OCI-LY3 (cell line): ENCODE measurements at regions not wholly inside any gene's neighbourhood (a gene's known extent, or its start where the extent isn't known, plus 50 kb on each side); places are given as distances from the start of the nearest gene placed in this dataset.
"Not testable (repeated sequence)": the region's sequence is repeated elsewhere in the genome, so short reads cannot be mapped to it uniquely, and the experiment has no call there.

Experiments used
- H2AFZ ChIP-seq: fragments of 200-600, 300-600 bp; shearing (Covaris generic); 2 replicates; pipeline ENCODE4 v1.6.0; 2014; ENCODE audit warnings: antibody characterized with exemption, low read depth, low read length
- H3K27ac ChIP-seq: fragments of 200-600, 300-600 bp; sonication (generic); 2 replicates; pipeline ENCODE4 v1.5.1; 2014; ENCODE audit warnings: mild to moderate bottlenecking, low read length, moderate library complexity, mixed read lengths
- H3K27me3 ChIP-seq: fragments of 200-600, 300-600 bp; sonication (generic); 2 replicates; pipeline ENCODE4 v1.6.1; 2014; ENCODE audit warnings: low read depth, low read length, mixed read lengths
- H3K36me3 ChIP-seq: fragments of 200-600, 300-600 bp; sonication (generic); replicated peaks from 2 replicates; pipeline ENCODE3; 2014; ENCODE audit warnings: low read depth, low read length, mixed read lengths
- H3K4me1 ChIP-seq: fragments of 300-600, 200-600 bp; sonication (generic); 2 replicates; pipeline ENCODE4 v1.6.1; 2014; ENCODE audit warnings: low read length, mixed read lengths
- H3K4me2 ChIP-seq: fragments of 200-600, 300-600 bp; sonication (generic); 2 replicates; pipeline ENCODE4 v1.6.1; 2014; ENCODE audit warnings: low read length, mixed read lengths
- H3K4me3 ChIP-seq: fragments of 300-600, 200-600 bp; sonication (generic); 2 replicates; pipeline ENCODE4 v1.5.1; 2014; ENCODE audit warnings: antibody characterized with exemption, mild to moderate bottlenecking, low read length, moderate library complexity
- H3K79me2 ChIP-seq: fragments of 300-600, 200-600 bp; shearing (Covaris generic); 2 replicates; pipeline ENCODE4 v1.6.1; 2014; ENCODE audit warnings: mild to moderate bottlenecking, low read length, mixed read lengths
- H3K9ac ChIP-seq: fragments of 300-600, 200-600 bp; shearing (Covaris generic); 2 replicates; pipeline ENCODE4 v1.6.0; 2014; ENCODE audit warnings: mild to moderate bottlenecking, low read length, moderate library complexity
- H3K9me3 ChIP-seq: fragments of 200-600, 300-600 bp; shearing (Covaris generic); 2 replicates; pipeline ENCODE4 v1.6.1; 2014; ENCODE audit warnings: low read length, mixed read lengths; ENCODE audit not compliant: insufficient read depth
- H4K20me1 ChIP-seq: fragments of 200-600, 300-600 bp; sonication (generic); 2 replicates; pipeline ENCODE4 v1.6.1; 2016; ENCODE audit warnings: low read length, mixed read lengths; ENCODE audit not compliant: insufficient read depth
- EZH2phosphoT487 ChIP-seq: fragments of 200-600 bp; shearing (Covaris generic); IDR thresholded peaks from 2 replicates; pipeline ENCODE4 v1.6.1; 2018; ENCODE audit warnings: antibody characterized with exemption, mixed run types, low read depth
- TF ChIP-seq, protein P1 (sequence below): fragments of 200-600, 300-600 bp; sonication (generic); IDR thresholded peaks from 2 replicates; pipeline ENCODE4 v1.5.1; 2014; ENCODE audit warnings: antibody characterized with exemption, low read length, low read depth

- Histone ChIP-seq H3K9me3 (no peaks in the 10 kb centered on the region), H3K27me3 (no peaks in the 10 kb centered on the region), H3K36me3 (no peaks in the 10 kb centered on the region), H2AFZ (no peak overlapping the region), H3K4me1 (peaks cover 9% of the 10 kb centered on the region), H3K4me3 (no peak overlapping the region), H3K9ac (no peak overlapping the region), H3K27ac (no peak overlapping the region), H4K20me1 (no peaks in the 10 kb centered on the region), H3K4me2 (no peak overlapping the region), H3K79me2 (no peaks in the 10 kb centered on the region)
- TF ChIP-seq EZH2phosphoT487, result no peak
- TF ChIP-seq, protein P1, sequence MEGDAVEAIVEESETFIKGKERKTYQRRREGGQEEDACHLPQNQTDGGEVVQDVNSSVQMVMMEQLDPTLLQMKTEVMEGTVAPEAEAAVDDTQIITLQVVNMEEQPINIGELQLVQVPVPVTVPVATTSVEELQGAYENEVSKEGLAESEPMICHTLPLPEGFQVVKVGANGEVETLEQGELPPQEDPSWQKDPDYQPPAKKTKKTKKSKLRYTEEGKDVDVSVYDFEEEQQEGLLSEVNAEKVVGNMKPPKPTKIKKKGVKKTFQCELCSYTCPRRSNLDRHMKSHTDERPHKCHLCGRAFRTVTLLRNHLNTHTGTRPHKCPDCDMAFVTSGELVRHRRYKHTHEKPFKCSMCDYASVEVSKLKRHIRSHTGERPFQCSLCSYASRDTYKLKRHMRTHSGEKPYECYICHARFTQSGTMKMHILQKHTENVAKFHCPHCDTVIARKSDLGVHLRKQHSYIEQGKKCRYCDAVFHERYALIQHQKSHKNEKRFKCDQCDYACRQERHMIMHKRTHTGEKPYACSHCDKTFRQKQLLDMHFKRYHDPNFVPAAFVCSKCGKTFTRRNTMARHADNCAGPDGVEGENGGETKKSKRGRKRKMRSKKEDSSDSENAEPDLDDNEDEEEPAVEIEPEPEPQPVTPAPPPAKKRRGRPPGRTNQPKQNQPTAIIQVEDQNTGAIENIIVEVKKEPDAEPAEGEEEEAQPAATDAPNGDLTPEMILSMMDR, result no peak
Observed at GRCh38 chr3:733313-733712, 359.5 kb upstream of the CNTN6 start.

- TF ChIP-seq EZH2phosphoT487, result no peak
- TF ChIP-seq, protein P1, result no peak
- H3K79me2 ChIP-seq, result no peaks in the 10 kb centered on the region
Observed at GRCh38 chr3:757711-758110, 335.1 kb upstream of the CNTN6 start.

GRCh38 chr3:759106-759505, 333.7 kb upstream of the CNTN6 start:
- Histone ChIP-seq H3K79me2 (no peaks in the 10 kb centered on the region), H3K4me2 (no peak overlapping the region), H3K9me3 (no peaks in the 10 kb centered on the region), H3K27ac (no peak overlapping the region), H3K9ac (no peak overlapping the region), H3K4me3 (no peak overlapping the region), H4K20me1 (no peaks in the 10 kb centered on the region), H3K4me1 (no peaks in the 10 kb centered on the region), H3K36me3 (no peaks in the 10 kb centered on the region), H3K27me3 (no peaks in the 10 kb centered on the region), H2AFZ (no peak overlapping the region)
- TF ChIP-seq EZH2phosphoT487, result no peak
- TF ChIP-seq, protein P1, result no peak

More at GRCh38 chr3:757711-758110, 335.1 kb upstream of the CNTN6 start:
- H3K36me3 ChIP-seq, result no peaks in the 10 kb centered on the region
- H2AFZ ChIP-seq, result no peak overlapping the region
- H3K4me1 ChIP-seq, result no peaks in the 10 kb centered on the region
- no peak overlapping the region for H3K4me3 ChIP-seq
- H3K27me3 ChIP-seq, result no peaks in the 10 kb centered on the region
- no peak overlapping the region for H3K4me2 ChIP-seq
- no peaks in the 10 kb centered on the region for H4K20me1 ChIP-seq
- H3K9me3 ChIP-seq, result no peaks in the 10 kb centered on the region
- no peak overlapping the region for H3K27ac ChIP-seq
- no peak overlapping the region for H3K9ac ChIP-seq

- H3K9ac ChIP-seq, H3K27ac ChIP-seq, H3K27me3 ChIP-seq, H3K79me2 ChIP-seq, H3K4me3 ChIP-seq, H4K20me1 ChIP-seq, H3K4me1 ChIP-seq, H3K36me3 ChIP-seq, H3K4me2 ChIP-seq, H2AFZ ChIP-seq, H3K9me3 ChIP-seq: not testable (repeated sequence)
Observed at GRCh38 chr3:773433-773832, 319.4 kb upstream of the CNTN6 start.

- Histone ChIP-seq H3K4me2 (no peak overlapping the region), H3K79me2 (no peaks in the 10 kb centered on the region), H3K9me3 (no peaks in the 10 kb centered on the region; the same call in 1 of the 2 replicates), H3K27ac (no peak overlapping the region), H3K36me3 (no peaks in the 10 kb centered on the region), H3K4me1 (no peaks in the 10 kb centered on the region), H3K4me3 (no peak overlapping the region), H4K20me1 (no peaks in the 10 kb centered on the region), H3K27me3 (no peaks in the 10 kb centered on the region), H2AFZ (no peak overlapping the region), H3K9ac (no peak overlapping the region)
- TF ChIP-seq EZH2phosphoT487, result no peak
- TF ChIP-seq, protein P1, result no peak
Observed at GRCh38 chr3:775178-775880, 317.5 kb upstream of the CNTN6 start.
